ENCODE measurements at regions not wholly inside any gene's neighbourhood (a gene's known extent, or its start where the extent isn't known, plus 50 kb on each side); places are given as distances from the start of the nearest gene placed in this dataset.

- TF ChIP-seq CTCF (IDR thresholded peaks at IDR 0.05; ENCODE audit: control insufficient read depth, extremely low read depth, insufficient read depth): no peak
- no peak for DNase-seq (ENCODE audit: low read depth)
- no peak overlapping the region for H3K4me3 ChIP-seq (ENCODE audit: low read depth, low read length)
These were observed 51.1 kb upstream of the TMEM33 start for GRCh38 chr4:41883988-41884734.

GRCh38 chr4:41882625-41883347, 52.4 kb upstream of the TMEM33 start:
- no peak overlapping the region for H3K4me3 ChIP-seq (ENCODE audit: low read depth, low read length)
- DNase-seq (ENCODE audit: low read depth): no peak
- TF ChIP-seq CTCF (IDR thresholded peaks at IDR 0.05; ENCODE audit: control insufficient read depth, extremely low read depth, insufficient read depth): peak; percentile 86

DNA sequence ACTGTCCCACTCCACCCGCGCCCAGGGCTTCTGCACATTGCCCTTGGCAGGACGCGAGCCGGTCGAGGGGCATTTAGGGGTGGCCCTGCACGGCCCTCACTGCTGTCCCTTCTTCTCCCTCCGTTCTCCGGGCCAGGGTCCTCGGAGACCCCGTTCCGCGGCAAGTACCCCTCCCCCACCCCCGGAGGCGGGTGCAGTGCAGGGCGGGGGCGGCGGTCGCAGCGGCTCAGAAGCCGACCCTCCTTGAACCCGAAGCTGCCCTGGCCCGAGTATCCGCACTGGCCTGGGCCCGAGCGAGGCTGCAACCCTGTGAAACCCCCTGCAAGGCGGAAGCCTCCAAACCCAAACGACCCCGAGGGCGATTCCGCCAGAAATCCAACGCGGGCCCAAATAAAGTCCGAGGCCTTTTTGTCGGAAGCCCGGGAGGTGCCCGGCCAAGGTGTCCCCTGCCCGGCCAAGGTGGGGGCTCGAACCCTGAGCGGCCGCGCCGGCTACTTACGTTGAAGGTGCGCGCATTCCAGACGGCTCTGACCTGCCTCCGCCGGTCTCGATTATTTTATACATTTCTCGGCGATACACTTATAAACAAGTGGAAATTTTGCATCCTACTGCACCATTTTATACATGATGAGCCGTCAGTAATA, 53.1 kb upstream of the TMEM33 start:
- H3K4me3 ChIP-seq (ENCODE audit: low read depth, low read length): no peak overlapping the region
- no peak for TF ChIP-seq CTCF (IDR thresholded peaks at IDR 0.05; ENCODE audit: control insufficient read depth, extremely low read depth, insufficient read depth)

GRCh38 chr4:41880840-41881831, 54.1 kb upstream of the TMEM33 start:
- no peak overlapping the region for H3K4me3 ChIP-seq (ENCODE audit: low read depth, low read length)
- no peak for DNase-seq (ENCODE audit: low read depth)

More for the DNA sequence above, 53.1 kb upstream of the TMEM33 start:
- DNase-seq (ENCODE audit: low read depth): no peak

DNA sequence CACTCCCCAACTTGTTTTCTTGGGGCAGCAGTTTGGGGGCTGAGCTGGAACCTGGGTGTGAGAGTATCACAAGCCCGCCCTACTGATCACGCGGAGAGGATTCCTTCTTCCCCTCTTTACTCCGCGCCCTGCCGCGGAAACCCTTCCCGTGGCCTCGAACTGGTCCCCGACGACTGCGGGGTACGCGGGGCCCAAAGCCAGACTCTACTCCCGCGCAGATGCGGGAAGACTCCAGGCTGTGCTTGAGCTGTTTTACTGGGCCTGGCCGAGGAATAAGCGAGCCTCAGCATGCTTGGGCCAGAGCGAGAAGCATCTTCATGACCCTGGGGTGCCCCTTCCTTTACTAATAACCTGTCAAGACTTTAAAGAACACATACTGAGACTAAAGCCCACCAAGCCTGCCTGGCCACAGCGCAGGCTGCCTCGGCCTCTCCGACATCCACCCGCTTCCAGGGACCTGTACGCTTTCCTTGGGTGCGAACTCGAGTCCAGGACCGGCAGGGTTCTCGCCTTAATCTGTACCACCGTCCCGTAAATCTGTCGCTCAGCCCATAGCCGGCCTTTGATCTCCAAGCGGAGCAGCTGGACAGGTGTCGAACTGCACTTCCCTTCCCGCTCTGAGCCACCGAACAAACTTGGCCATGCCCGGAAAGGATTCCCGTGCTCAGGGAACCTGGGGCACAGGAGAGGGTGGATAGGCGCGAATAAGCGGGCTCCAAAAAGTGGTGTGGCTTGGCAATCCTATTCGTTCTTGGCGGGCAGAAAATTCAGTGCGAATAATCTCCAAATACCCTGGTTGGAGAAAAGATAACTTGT, 55.0 kb upstream of the TMEM33 start:
- H3K4me3 ChIP-seq (ENCODE audit: low read depth, low read length): no peak overlapping the region
- TF ChIP-seq CTCF (IDR thresholded peaks at IDR 0.05; ENCODE audit: control insufficient read depth, extremely low read depth, insufficient read depth): no peak
- no peak for DNase-seq (ENCODE audit: low read depth)

More at GRCh38 chr4:41880840-41881831, 54.1 kb upstream of the TMEM33 start:
- TF ChIP-seq CTCF (IDR thresholded peaks at IDR 0.05; ENCODE audit: control insufficient read depth, extremely low read depth, insufficient read depth): no peak

Measured in LNCaP clone FGC (cell line).